GM23338 (cell line): ENCODE measurements at regions not wholly inside any gene's neighbourhood (a gene's known extent, or its start where the extent isn't known, plus 50 kb on each side); places are given as distances from the start of the nearest gene placed in this dataset.

Experiments
- ATAC-seq: fragments of 200-7000 bp; cut with Tn5 transposase; 3 replicates; pipeline ENCODE4 v1.9.1; 2020
- DNase-seq: peaks from one replicate; pipeline ENCODE4 v3.0.0-alpha.2; 2015; ENCODE audit warnings: low spot score
- H2AFZ ChIP-seq: fragments of 200-600 bp; sonication (generic); 2 replicates; pipeline ENCODE4 v1.8.0; 2016; ENCODE audit warnings: antibody characterized with exemption, mild to moderate bottlenecking, moderate library complexity
- H3F3A ChIP-seq: fragments of 200-600 bp; sonication (generic); replicated peaks from 2 replicates; pipeline ENCODE4 v1.8.0; 2017; ENCODE audit warnings: antibody characterized with exemption, mixed run types, low read depth
- H3K27ac ChIP-seq: fragments of 200-600 bp; sonication (generic); 2 replicates; pipeline ENCODE4 v1.6.1; 2016; ENCODE audit warnings: low read depth
- H3K27me3 ChIP-seq: fragments of 200-600 bp; sonication (generic); 2 replicates; pipeline ENCODE4 v1.8.0; 2016; ENCODE audit warnings: mild to moderate bottlenecking, mixed run types, moderate library complexity; ENCODE audit not compliant: insufficient read depth
- H3K36me3 ChIP-seq: fragments of 200-600 bp; sonication (generic); 2 replicates; pipeline ENCODE4 v1.8.0; 2016; ENCODE audit warnings: mild to moderate bottlenecking; ENCODE audit not compliant: insufficient read depth
- H3K4me1 ChIP-seq: fragments of 200-600 bp; sonication (generic); 2 replicates; pipeline ENCODE4 v1.8.0; 2016; ENCODE audit warnings: mild to moderate bottlenecking, moderate library complexity; ENCODE audit not compliant: insufficient read depth
- H3K4me2 ChIP-seq: fragments of 200-600 bp; sonication (generic); 2 replicates; pipeline ENCODE4 v1.7.1; 2017; ENCODE audit warnings: mixed run types
- H3K4me3 ChIP-seq: fragments of 200-600 bp; sonication (generic); 2 replicates; pipeline ENCODE4 v1.6.1; 2016; ENCODE audit warnings: mixed run types
- H3K79me2 ChIP-seq: fragments of 200-600 bp; sonication (generic); replicated peaks from 2 replicates; pipeline ENCODE4 v1.8.0; 2017; ENCODE audit warnings: mild to moderate bottlenecking; ENCODE audit not compliant: insufficient read depth
- H3K9me2 ChIP-seq: fragments of 200-600 bp; sonication (generic); 2 replicates; pipeline ENCODE4 v1.8.0; 2017; ENCODE audit not compliant: insufficient read depth
- H4K20me1 ChIP-seq: fragments of 200-600 bp; sonication (generic); replicated peaks from 2 replicates; pipeline ENCODE4 v1.8.0; 2017; ENCODE audit warnings: mild to moderate bottlenecking; ENCODE audit not compliant: insufficient read depth
- H3K27ac Mint-ChIP-seq: 2 replicates; pipeline ENCODE4 v1.8.0; 2020; ENCODE audit warnings: inconsistent platforms, mild to moderate bottlenecking, moderate library complexity, mixed read lengths
- H3K27me3 Mint-ChIP-seq: 3 replicates; pipeline ENCODE4 v1.8.0; 2022; ENCODE audit warnings: low read depth, mild to moderate bottlenecking, moderate library complexity, mixed read lengths, inconsistent platforms; ENCODE audit not compliant: insufficient read depth, poor library complexity
- H3K36me3 Mint-ChIP-seq: 3 replicates; pipeline ENCODE4 v1.8.0; 2021; ENCODE audit warnings: low read depth, mild to moderate bottlenecking, inconsistent platforms, moderate library complexity, mixed read lengths
- H3K4me1 Mint-ChIP-seq: 3 replicates; pipeline ENCODE4 v1.8.0; 2020; ENCODE audit warnings: mild to moderate bottlenecking, inconsistent platforms, mixed read lengths
- H3K4me3 Mint-ChIP-seq: 3 replicates; pipeline ENCODE4 v1.8.0; 2021; ENCODE audit warnings: moderate library complexity, mild to moderate bottlenecking, inconsistent platforms, mixed read lengths
- H3K9me3 Mint-ChIP-seq: 3 replicates; pipeline ENCODE4 v1.8.0; 2020; ENCODE audit warnings: moderate library complexity, mild to moderate bottlenecking, inconsistent platforms, mixed read lengths
- CTCF ChIP-seq, 2 experiments: fragments of 200-600 bp in 1 of 2; sonication (generic) in 1 of 2; conservative IDR thresholded peaks; 2 replicates each; pipeline versions ENCODE4 v1.5.1 to v1.6.1; 2016 to 2017; ENCODE audit warnings: antibody characterized with exemption in 2 of 2, low read depth in 2 of 2, mild to moderate bottlenecking in 2 of 2, moderate library complexity in 1 of 2
- ETS1 ChIP-seq: IDR thresholded peaks from 2 replicates; pipeline ENCODE4 v1.6.1; 2016; ENCODE audit warnings: antibody characterized with exemption
- EZH2phosphoT487 ChIP-seq: fragments of 200-600 bp; sonication (generic); IDR thresholded peaks from one replicate; pipeline ENCODE4 v1.8.1; 2018; ENCODE audit warnings: antibody characterized with exemption; ENCODE audit not compliant: unreplicated experiment
- ZNF114 ChIP-seq: fragments of 250-450 bp; sonication (Bioruptor Pico); IDR thresholded peaks from 2 replicates; pipeline ENCODE4 v1.5.0; 2020; ENCODE audit warnings: mild to moderate bottlenecking, moderate library complexity
- ZNF462 ChIP-seq: fragments of 250-450 bp; sonication (Bioruptor Pico); IDR thresholded peaks from 2 replicates; pipeline ENCODE4 v1.5.0; 2020; ENCODE audit warnings: mild to moderate bottlenecking, moderate library complexity

- Histone ChIP-seq H3F3A (no peaks in the 10 kb centered on the region), H4K20me1 (no peaks in the 10 kb centered on the region), H3K4me1 (no peaks in the 10 kb centered on the region), H3K79me2 (no peaks in the 10 kb centered on the region), H3K36me3 (no peaks in the 10 kb centered on the region), H3K9me2 (no peaks in the 10 kb centered on the region), H2AFZ (no peak overlapping the region), H3K27me3 (no peaks in the 10 kb centered on the region), H3K27ac (no peak overlapping the region), H3K4me3 (no peak overlapping the region), H3K4me2 (no peak overlapping the region)
- no peaks in the 10 kb centered on the region for H3K27me3 Mint-ChIP-seq
- no peaks in the 10 kb centered on the region for H3K4me1 Mint-ChIP-seq
- no peak overlapping the region for H3K27ac Mint-ChIP-seq
- H3K4me3 Mint-ChIP-seq, result no peak overlapping the region
- H3K9me3 Mint-ChIP-seq, result no peaks in the 10 kb centered on the region
- DNase-seq, result no peak
- H3K36me3 Mint-ChIP-seq, result no peaks in the 10 kb centered on the region
- TF ChIP-seq ZNF462 (CRISPR knock-in tag) (no peak), ZNF114 (CRISPR knock-in tag) (no peak), ETS1 (no peak), EZH2phosphoT487 (no peak), CTCF (conservative IDR thresholded peaks at IDR 0.05; ENCODE audit: low read depth in 2 of 2) (no peak)
- ATAC-seq, result no peak
These were observed 201.4 kb upstream of the EOMES start for GRCh38 chr3:27923349-27924068.
